Neural crest cell (in vitro differentiated cells): ENCODE measurements at regions not wholly inside any gene's neighbourhood (a gene's known extent, or its start where the extent isn't known, plus 50 kb on each side); places are given as distances from the start of the nearest gene placed in this dataset.

ENCODE experiments used
- DNase-seq: peaks from one replicate; pipeline ENCODE4 v3.0.0; 2021; ENCODE audit warnings: low read depth, mixed read lengths, low spot score
- H3K27ac Mint-ChIP-seq: one replicate; pipeline ENCODE4 v1.8.0; 2021; ENCODE audit warnings: mild to moderate bottlenecking, mixed read lengths; ENCODE audit not compliant: unreplicated experiment
- H3K27me3 Mint-ChIP-seq: 2 replicates; pipeline ENCODE4 v1.8.0; 2021; ENCODE audit warnings: low read depth, mild to moderate bottlenecking, mixed read lengths
- H3K36me3 Mint-ChIP-seq: 2 replicates; pipeline ENCODE4 v1.8.0; 2021; ENCODE audit warnings: low read depth, mild to moderate bottlenecking, mixed read lengths
- H3K4me1 Mint-ChIP-seq: 2 replicates; pipeline ENCODE4 v1.8.0; 2021; ENCODE audit warnings: mixed read lengths
- H3K4me3 Mint-ChIP-seq: one replicate; pipeline ENCODE4 v1.8.0; 2021; ENCODE audit warnings: mild to moderate bottlenecking, mixed read lengths
- H3K9me3 Mint-ChIP-seq: 2 replicates; pipeline ENCODE4 v1.8.0; 2021; ENCODE audit warnings: mixed read lengths
- CTCF ChIP-seq: fragments of 200-600 bp; sonication (generic); conservative IDR thresholded peaks from 2 replicates; pipeline ENCODE4 v1.5.0; 2021; ENCODE audit warnings: antibody characterized with exemption, mild to moderate bottlenecking

DNA sequence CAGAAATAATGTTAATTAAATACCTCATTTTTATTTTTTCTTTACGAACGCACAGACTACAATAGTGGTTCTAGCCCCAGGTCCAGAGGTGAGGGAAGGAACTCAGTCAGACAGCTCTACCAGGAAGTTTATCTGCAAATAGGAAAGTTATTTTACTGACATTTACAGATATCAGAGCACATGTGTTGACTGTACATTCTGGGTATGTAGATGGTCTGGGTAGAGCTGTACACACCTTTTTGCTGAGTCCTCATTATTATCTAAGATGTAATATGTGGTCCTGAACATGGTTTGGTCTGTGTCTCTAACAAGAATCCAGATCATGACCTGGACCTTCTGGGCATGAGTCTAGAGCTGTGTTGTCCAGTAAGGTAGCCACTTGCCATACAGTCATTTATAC, 74.6 kb upstream of the KIF5B start:
- no peak overlapping the region for H3K4me3 Mint-ChIP-seq
- H3K36me3 Mint-ChIP-seq: no peaks in the 10 kb centered on the region
- no peaks in the 10 kb centered on the region for H3K9me3 Mint-ChIP-seq
- no peaks in the 10 kb centered on the region for H3K27me3 Mint-ChIP-seq
- H3K27ac Mint-ChIP-seq: no peak overlapping the region
- TF ChIP-seq CTCF: no peak
- peaks cover 7% of the 10 kb centered on the region for H3K4me1 Mint-ChIP-seq
- no peak for DNase-seq

DNA sequence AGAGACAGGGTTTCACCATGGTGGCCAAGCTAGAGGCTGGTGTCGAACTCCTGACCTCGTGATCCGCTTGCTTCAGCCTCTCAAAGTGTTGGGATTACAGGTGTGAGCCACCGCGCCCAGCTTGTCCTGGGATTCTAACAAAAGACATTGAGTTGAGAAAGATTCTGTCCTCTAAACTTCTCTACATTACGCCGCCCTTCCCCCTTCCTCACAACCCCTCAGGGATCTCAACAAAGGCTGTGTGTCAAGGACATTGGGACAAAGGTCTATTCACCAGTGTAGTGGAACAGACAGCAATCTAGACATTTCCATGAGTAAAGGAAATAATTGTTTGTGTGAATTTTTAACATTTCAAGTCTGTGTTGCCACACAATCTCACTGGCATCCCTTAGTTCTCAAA, 68.8 kb upstream of the KIF5B start:
- Mint-ChIP-seq H3K36me3 (no peaks in the 10 kb centered on the region), H3K27me3 (no peaks in the 10 kb centered on the region), H3K9me3 (no peaks in the 10 kb centered on the region), H3K27ac (peak overlapping the region; percentile 72), H3K4me1 (peaks cover 26% of the 10 kb centered on the region), H3K4me3 (no peak overlapping the region)
- DNase-seq: peak; percentile 9
- no peak for TF ChIP-seq CTCF

GRCh38 chr10:32123021-32123420, 66.8 kb upstream of the KIF5B start:
- Mint-ChIP-seq H3K27me3 (no peaks in the 10 kb centered on the region), H3K4me3 (no peak overlapping the region), H3K4me1 (peaks cover 19% of the 10 kb centered on the region), H3K36me3 (no peaks in the 10 kb centered on the region), H3K9me3 (no peaks in the 10 kb centered on the region), H3K27ac (no peak overlapping the region)
- no peak for DNase-seq
- no peak for TF ChIP-seq CTCF

DNA sequence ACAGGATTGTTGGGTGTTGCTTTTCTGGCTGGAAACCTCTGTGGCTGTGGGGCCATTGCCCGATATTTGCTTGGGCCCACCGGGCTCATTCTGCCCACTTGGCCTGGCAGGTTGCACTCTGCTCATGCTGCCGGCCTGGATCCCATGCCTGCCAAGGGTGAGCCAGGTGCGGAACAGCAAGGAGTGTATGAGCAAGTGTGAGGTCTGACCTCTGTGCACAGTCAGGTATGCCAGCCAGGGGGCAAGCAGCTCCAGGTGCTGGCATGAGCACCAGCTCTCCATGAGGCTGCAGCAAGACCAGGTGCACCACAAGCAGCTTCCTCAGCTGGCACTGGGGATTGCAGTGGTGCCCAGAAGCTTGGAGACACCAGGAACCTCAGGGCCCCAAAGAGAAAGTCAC, 65.4 kb upstream of the KIF5B start:
- no peak overlapping the region for H3K4me3 Mint-ChIP-seq
- DNase-seq: no peak
- H3K9me3 Mint-ChIP-seq: no peaks in the 10 kb centered on the region
- no peaks in the 10 kb centered on the region for H3K36me3 Mint-ChIP-seq
- TF ChIP-seq CTCF: no peak
- H3K27ac Mint-ChIP-seq: no peak overlapping the region
- no peaks in the 10 kb centered on the region for H3K27me3 Mint-ChIP-seq
- peaks cover 19% of the 10 kb centered on the region for H3K4me1 Mint-ChIP-seq

DNA sequence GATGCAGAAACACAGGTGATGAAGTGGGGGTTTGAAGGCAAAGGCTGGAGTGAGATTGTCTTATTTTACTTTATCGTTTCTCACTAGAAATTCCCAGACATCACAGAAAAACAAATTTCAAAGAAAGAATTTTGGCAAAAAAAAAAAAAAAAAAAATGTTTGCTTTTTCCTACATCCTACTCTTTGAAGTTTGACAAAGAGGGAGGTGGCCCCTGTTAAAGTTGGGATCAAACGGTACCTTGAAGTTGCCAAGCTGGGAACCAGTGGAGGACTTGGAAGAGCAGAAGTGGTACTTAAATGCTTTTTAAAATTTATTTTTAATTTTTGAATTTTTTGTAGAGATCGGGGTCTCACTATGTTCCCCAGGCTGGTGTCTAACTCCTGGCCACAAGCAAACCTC, 63.9 kb upstream of the KIF5B start:
- peaks cover 14% of the 10 kb centered on the region for H3K4me1 Mint-ChIP-seq
- H3K9me3 Mint-ChIP-seq: peaks cover 5% of the 10 kb centered on the region
- DNase-seq: no peak
- H3K27ac Mint-ChIP-seq: no peak overlapping the region
- H3K27me3 Mint-ChIP-seq: peaks cover 4% of the 10 kb centered on the region
- H3K4me3 Mint-ChIP-seq: no peak overlapping the region
- H3K36me3 Mint-ChIP-seq: no peaks in the 10 kb centered on the region
- TF ChIP-seq CTCF: no peak

GRCh38 chr10:32114508-32114907, 58.3 kb upstream of the KIF5B start:
- DNase-seq: no peak
- H3K4me3 Mint-ChIP-seq: no peak overlapping the region
- H3K27ac Mint-ChIP-seq: no peak overlapping the region
- peaks cover 5% of the 10 kb centered on the region for H3K9me3 Mint-ChIP-seq
- H3K27me3 Mint-ChIP-seq: peaks cover 4% of the 10 kb centered on the region
- no peaks in the 10 kb centered on the region for H3K36me3 Mint-ChIP-seq
- no peaks in the 10 kb centered on the region for H3K4me1 Mint-ChIP-seq
- no peak for TF ChIP-seq CTCF
